GM23248 (cell line): ENCODE measurements at regions not wholly inside any gene's neighbourhood (a gene's known extent, or its start where the extent isn't known, plus 50 kb on each side); places are given as distances from the start of the nearest gene placed in this dataset.

Experiments used
- EZH2 ChIP-seq: fragments of 200-600 bp; sonication (generic); IDR thresholded peaks from 2 replicates; pipeline ENCODE4 v1.6.1; 2018; ENCODE audit warnings: antibody characterized with exemption, mild to moderate bottlenecking; ENCODE audit not compliant: insufficient read depth, poor library complexity, severe bottlenecking
- EZH2phosphoT487 ChIP-seq: fragments of 200-600 bp; sonication (generic); IDR thresholded peaks from 2 replicates; pipeline ENCODE4 v1.6.1; 2018; ENCODE audit warnings: antibody characterized with exemption, moderate library complexity, mild to moderate bottlenecking, low read depth; ENCODE audit not compliant: insufficient read depth

DNA sequence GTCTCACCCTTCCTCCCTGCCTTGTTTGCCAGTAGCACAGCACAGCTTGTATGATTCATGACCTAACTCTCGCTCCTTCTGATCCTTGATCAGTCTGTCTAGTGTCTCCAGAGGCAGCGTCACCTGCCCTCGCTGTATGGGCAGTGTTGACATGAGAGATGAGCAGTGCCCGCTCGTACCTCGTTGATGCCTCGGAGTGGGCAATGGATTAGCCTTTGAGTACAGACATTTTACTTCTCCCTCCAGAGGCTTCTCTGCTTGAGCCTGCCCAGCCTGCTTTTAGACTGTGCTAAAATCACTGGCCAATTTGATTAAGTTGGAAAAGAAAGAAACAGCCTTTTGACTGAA lies 569.0 kb downstream of the NTRK3 start:
- TF ChIP-seq EZH2, result no peak
- no peak for TF ChIP-seq EZH2phosphoT487
